H1 (cell line): ENCODE measurements at regions not wholly inside any gene's neighbourhood (a gene's known extent, or its start where the extent isn't known, plus 50 kb on each side); places are given as distances from the start of the nearest gene placed in this dataset.

Experiments used
- CTCF ChIA-PET: fragments of 300-600 bp; sonication (Branson Sonifier 250); formaldehyde crosslinking; loops from one replicate; lab custom pipeline; 2021; ENCODE audit not compliant: partially characterized antibody; lab: Charles Lee
- POLR2A ChIA-PET: fragments of 300-600 bp; sonication (Branson Sonifier 250); formaldehyde crosslinking; loops from one replicate; lab custom pipeline; 2021; ENCODE audit warnings: inconsistent platforms; ENCODE audit not compliant: partially characterized antibody; lab: Charles Lee
- DNase-seq, 2 experiments: peaks; one replicate each; pipeline versions ENCODE4 v3.0.0 to v3.0.0-alpha.2; 2010 to 2022; ENCODE audit warnings: low spot score in 2 of 2, low read depth in 1 of 2, mixed read lengths in 1 of 2
- FAIRE-seq: peaks from 2 replicates; lab custom pipeline; 2011; peaks lifted over from hg19 to GRCh38; lab: Jason Lieb, UNC
- H2AFZ ChIP-seq: 2 replicates; pipeline ENCODE4 v1.8.1; 2012; ENCODE audit warnings: low read length, inconsistent platforms
- H2AK5ac ChIP-seq: 2 replicates; pipeline ENCODE4 v1.6.1; 2013; ENCODE audit warnings: low read depth, low read length
- H2BK120ac ChIP-seq: replicated peaks from 2 replicates; pipeline ENCODE3; 2013; ENCODE audit warnings: low read depth, low read length, inconsistent platforms
- H2BK12ac ChIP-seq: 2 replicates; pipeline ENCODE4 v1.6.1; 2013; ENCODE audit warnings: low read depth, low read length
- H2BK15ac ChIP-seq: 2 replicates; pipeline ENCODE4 v1.6.1; 2013; ENCODE audit warnings: low read length
- H2BK20ac ChIP-seq: 2 replicates; pipeline ENCODE4 v1.6.1; 2013; ENCODE audit warnings: low read length
- H2BK5ac ChIP-seq: 2 replicates; pipeline ENCODE4 v1.6.1; 2013; ENCODE audit warnings: low read depth, low read length
- H3K14ac ChIP-seq: 2 replicates; pipeline ENCODE4 v1.6.1; 2013; ENCODE audit warnings: inconsistent platforms; ENCODE audit not compliant: insufficient read length
- H3K18ac ChIP-seq: 2 replicates; pipeline ENCODE4 v1.6.1; 2013; ENCODE audit warnings: low read length; ENCODE audit errors: extremely low read depth
- H3K23ac ChIP-seq: 2 replicates; pipeline ENCODE4 v1.6.1; 2013; ENCODE audit warnings: inconsistent platforms; ENCODE audit not compliant: insufficient read length
- H3K23me2 ChIP-seq: 2 replicates; pipeline ENCODE4 v1.6.1; 2013; ENCODE audit warnings: low read depth, low read length
- H3K27ac ChIP-seq: 2 replicates; pipeline ENCODE4 v1.6.1; 2011; ENCODE audit warnings: low read depth, low read length, inconsistent platforms
- H3K27me3 ChIP-seq, 4 experiments: replicated peaks in 1 of 4; 1 replicate in 1 of 4; 2 replicates in 3 of 4; pipeline versions ENCODE4 v1.6.1 to v1.8.1; 2011 to 2013; ENCODE audit warnings: low read length in 3 of 4, mild to moderate bottlenecking in 3 of 4, inconsistent platforms in 2 of 4, mixed read lengths in 2 of 4, moderate library complexity in 1 of 4; ENCODE audit not compliant: control insufficient read depth in 3 of 4, insufficient read depth in 3 of 4; ENCODE audit errors: extremely low read depth in 1 of 4
- H3K36me3 ChIP-seq, 4 experiments: 2 replicates each; pipeline versions ENCODE4 v1.6.1 to v1.8.1; 2011 to 2013; ENCODE audit warnings: mild to moderate bottlenecking in 4 of 4, low read length in 3 of 4, moderate library complexity in 2 of 4, control low read depth in 1 of 4, inconsistent platforms in 1 of 4; ENCODE audit not compliant: insufficient read depth in 4 of 4, control insufficient read depth in 2 of 4
- H3K4ac ChIP-seq: replicated peaks from 2 replicates; pipeline ENCODE3; 2013; ENCODE audit warnings: low read length, low read depth, mixed read lengths, inconsistent platforms; ENCODE audit not compliant: insufficient read length
- H3K4me1 ChIP-seq, 4 experiments: replicated peaks in 1 of 4; 1 replicate in 1 of 4; 2 replicates in 3 of 4; pipeline versions ENCODE4 v1.6.1 to v1.8.1; 2011 to 2013; ENCODE audit warnings: low read length in 3 of 4, inconsistent platforms in 2 of 4, mixed read lengths in 1 of 4; ENCODE audit not compliant: insufficient read depth in 4 of 4, control insufficient read depth in 3 of 4
- H3K4me2 ChIP-seq, 2 experiments: 2 replicates each; pipeline versions ENCODE4 v1.6.1 to v1.8.1; 2011 to 2013; ENCODE audit warnings: low read depth in 2 of 2, low read length in 2 of 2, control low read depth in 1 of 2, inconsistent platforms in 1 of 2, mild to moderate bottlenecking in 1 of 2; ENCODE audit not compliant: insufficient read depth in 1 of 2
- H3K4me3 ChIP-seq, 4 experiments: fragments of 200-600, 300-600 bp in 1 of 4; sonication (generic), shearing (Covaris generic), sonication (Bioruptor Twin) in 1 of 4; 2 replicates each; pipeline versions ENCODE4 v1.5.1 to v1.8.1; 2011 to 2016; ENCODE audit warnings: low read length in 4 of 4, low read depth in 3 of 4, control low read depth in 2 of 4, inconsistent platforms in 2 of 4, mild to moderate bottlenecking in 2 of 4, mixed read lengths in 1 of 4, moderate library complexity in 1 of 4; ENCODE audit not compliant: insufficient read depth in 2 of 4; ENCODE audit errors: extremely low read depth in 1 of 4
- H3K56ac ChIP-seq: replicated peaks from 2 replicates; pipeline ENCODE3; 2013; ENCODE audit warnings: low read depth, mild to moderate bottlenecking, mixed read lengths, low read length, inconsistent platforms; ENCODE audit not compliant: insufficient read length
- H3K79me1 ChIP-seq: 2 replicates; pipeline ENCODE4 v1.6.1; 2013; ENCODE audit warnings: low read depth, low read length, control low read depth
- H3K79me2 ChIP-seq, 2 experiments: 2 replicates each; pipeline versions ENCODE4 v1.6.1 to v1.8.1; 2012 to 2013; ENCODE audit warnings: low read length in 2 of 2, mild to moderate bottlenecking in 2 of 2, inconsistent platforms in 1 of 2; ENCODE audit not compliant: insufficient read depth in 2 of 2, control insufficient read depth in 1 of 2
- H3K9ac ChIP-seq, 4 experiments: replicated peaks in 1 of 4; 1 replicate in 1 of 4; 2 replicates in 3 of 4; pipeline versions ENCODE4 v1.6.1 to v1.8.1; 2011 to 2013; ENCODE audit warnings: low read depth in 3 of 4, low read length in 3 of 4, control low read depth in 2 of 4, mild to moderate bottlenecking in 2 of 4, moderate library complexity in 2 of 4, inconsistent platforms in 1 of 4; ENCODE audit errors: extremely low read depth in 1 of 4
- H3K9me3 ChIP-seq, 2 experiments: 2 replicates each; pipeline versions ENCODE4 v1.6.1 to v1.8.1; 2012 to 2013; ENCODE audit warnings: mild to moderate bottlenecking in 2 of 2, moderate library complexity in 2 of 2, control low read depth in 1 of 2, inconsistent platforms in 1 of 2, low read depth in 1 of 2, low read length in 1 of 2, mixed read lengths in 1 of 2; ENCODE audit not compliant: insufficient read depth in 2 of 2
- H4K20me1 ChIP-seq, 2 experiments: replicated peaks in 1 of 2; 2 replicates each; pipeline versions ENCODE3 to v1.8.1; 2011 to 2013; ENCODE audit warnings: inconsistent platforms in 2 of 2, low read length in 2 of 2, mild to moderate bottlenecking in 1 of 2; ENCODE audit not compliant: insufficient read depth in 2 of 2, control insufficient read depth in 1 of 2
- H4K5ac ChIP-seq: 2 replicates; pipeline ENCODE4 v1.6.1; 2013; ENCODE audit warnings: low read length, low read depth, mixed read lengths, inconsistent platforms; ENCODE audit not compliant: insufficient read length
- H4K8ac ChIP-seq: 2 replicates; pipeline ENCODE4 v1.8.0; 2013; ENCODE audit warnings: mild to moderate bottlenecking, moderate library complexity, low read length, inconsistent platforms; ENCODE audit not compliant: insufficient read depth; ENCODE audit errors: extremely low read depth
- H4K91ac ChIP-seq: replicated peaks from 2 replicates; pipeline ENCODE3; 2013; ENCODE audit warnings: low read length, mixed read lengths, inconsistent platforms; ENCODE audit not compliant: insufficient read length
- E2F6 ChIP-seq: IDR thresholded peaks from 2 replicates; pipeline ENCODE4 v1.6.1; 2012; ENCODE audit warnings: inconsistent platforms
- RFX5 ChIP-seq: IDR thresholded peaks from 2 replicates; pipeline ENCODE4 v1.6.1; 2011; ENCODE audit warnings: low read depth, low read length, improper control_type of control experiment, borderline replicate concordance
- WGBS, 2 experiments: shearing (Covaris generic) in 1 of 2; methylation state at CpG; one replicate each; pipeline versions ENCODE4 v1.1.6 to v1.1.7; 2013 to 2015; ENCODE audit warnings: low lambda C conversion rate in 2 of 2, mixed read lengths in 2 of 2, inconsistent platforms in 1 of 2, low coverage in 1 of 2, missing lambda C conversion rate in 1 of 2; ENCODE audit not compliant: insufficient replicate concordance in 2 of 2, insufficient coverage in 1 of 2, insufficient read length in 1 of 2; ENCODE audit errors: extremely low coverage in 1 of 2, missing lambda C conversion rate in 1 of 2; 5-methylcytosine and 5-hydroxymethylcytosine counted together

DNA sequence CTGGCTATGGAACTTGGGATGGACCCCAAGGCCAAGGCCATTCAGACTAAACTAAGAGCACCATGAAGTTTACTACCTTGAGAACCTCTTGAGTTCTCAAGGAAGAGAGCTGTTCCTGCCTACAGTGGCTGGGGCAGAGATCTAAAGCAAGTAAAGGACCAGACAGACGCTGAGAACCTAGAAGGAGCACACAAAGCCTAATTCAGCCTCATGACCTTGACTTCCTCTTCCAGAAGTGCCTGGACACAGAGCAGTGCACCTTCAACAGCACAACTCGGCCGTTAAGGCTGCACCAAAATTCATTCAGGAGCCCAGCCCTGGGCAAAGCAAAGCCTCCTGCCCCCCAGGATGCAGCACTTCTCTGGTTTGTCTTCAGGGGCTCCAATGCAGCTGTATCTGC, 82.9 kb upstream of the AKIP1 start:
- Histone ChIP-seq H2BK120ac (no peak overlapping the region), H3K27me3 (no peaks in the 10 kb centered on the region), H2BK20ac (0 out of 2 replicates have a peak overlapping the region, but pooled peaks have one; percentile 56), H3K36me3 (no peaks in the 10 kb centered on the region), H3K14ac (no peak overlapping the region), H3K23ac (no peak overlapping the region), H3K79me1 (no peaks in the 10 kb centered on the region), H3K4me3 (no peak overlapping the region), H3K9ac (no peak overlapping the region), H3K56ac (no peak overlapping the region), H4K20me1 (peaks cover 0 to 3% of the 10 kb centered on the region in 2 experiments), H4K8ac (no peak overlapping the region), H3K4ac (no peak overlapping the region), H4K5ac (no peak overlapping the region), H3K9me3 (no peaks in the 10 kb centered on the region), H3K79me2 (no peaks in the 10 kb centered on the region), H3K27ac (no peak overlapping the region), H2AK5ac (0 out of 2 replicates have a peak overlapping the region, but pooled peaks have one; percentile 59), H2BK12ac (no peak overlapping the region), H2AFZ (no peak overlapping the region), H2BK5ac (no peak overlapping the region), H3K18ac (no peak overlapping the region), H3K23me2 (peaks cover 4% of the 10 kb centered on the region; the same call in 1 of the 2 replicates), H4K91ac (no peak overlapping the region), H3K4me2 (no peak overlapping the region), H3K4me1 (peaks cover 0 to 26% (median 20%) of the 10 kb centered on the region in 4 experiments), H2BK15ac (peak overlapping the region; percentile 19; the same call in 1 of the 2 replicates)
- TF ChIP-seq RFX5 (no peak), E2F6 (no peak)
- DNase-seq (no peak), FAIRE-seq (no peak)
- POLR2A ChIA-PET, result interaction anchor here (2.0 kb wide), 1 partner anchor 139 kb away, joined by 6 read pairs; no protein-coding TSS in a partner anchor
- CTCF ChIA-PET, result interaction anchor here (3.0 to 3.2 kb wide), 2 partner anchors 8 to 10 kb away, joined by 8 to 12 read pairs; no protein-coding TSS in a partner anchor
- 91% methylated on average over 3 of the region's 3 CpGs; no CpG with 5 or more reads in 1 of the 2 experiments for WGBS, 2 experiments
